ENCODE measurements at regions not wholly inside any gene's neighbourhood (a gene's known extent, or its start where the extent isn't known, plus 50 kb on each side); places are given as distances from the start of the nearest gene placed in this dataset.

DNA sequence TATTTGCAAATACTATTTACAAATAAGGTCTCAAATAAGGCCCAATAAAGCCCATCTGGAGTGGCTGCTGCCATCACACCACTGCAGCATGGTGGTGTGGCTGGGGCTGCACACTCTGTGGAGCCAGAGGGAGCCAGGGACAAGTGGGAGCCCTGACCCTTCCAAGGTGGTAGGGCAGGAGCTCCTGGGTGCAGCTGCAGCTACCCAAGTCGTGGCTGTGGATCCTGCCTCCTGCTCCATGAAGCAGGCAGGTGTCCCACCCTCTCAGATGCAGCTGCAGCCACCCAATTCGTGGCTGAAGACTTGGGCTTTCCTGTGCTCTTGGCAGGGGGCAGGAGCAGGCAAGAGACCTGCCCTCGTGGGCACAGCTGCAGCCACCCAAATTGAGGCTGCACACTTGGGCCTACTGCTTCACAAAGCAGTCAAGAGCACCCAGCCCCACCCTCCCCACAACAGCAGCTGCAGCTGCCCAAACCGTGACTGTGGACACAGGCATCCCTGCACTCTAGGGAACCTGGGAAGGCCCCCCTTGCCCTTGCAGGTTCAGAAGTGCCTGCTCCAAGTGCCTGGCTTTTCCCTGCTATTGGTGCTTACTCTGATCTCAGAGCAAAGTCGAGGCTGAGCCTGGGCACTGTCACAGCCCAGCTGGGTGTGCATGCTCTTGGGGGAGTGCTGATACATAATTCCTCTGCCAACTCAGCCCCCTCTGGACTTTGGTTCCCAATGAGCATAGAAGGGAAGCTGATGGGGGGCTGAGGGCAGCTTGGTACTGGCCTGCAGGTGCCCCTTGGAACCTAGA lies 614.8 kb downstream of the PCDH18 start:
- DNase-seq = no peak

DNA sequence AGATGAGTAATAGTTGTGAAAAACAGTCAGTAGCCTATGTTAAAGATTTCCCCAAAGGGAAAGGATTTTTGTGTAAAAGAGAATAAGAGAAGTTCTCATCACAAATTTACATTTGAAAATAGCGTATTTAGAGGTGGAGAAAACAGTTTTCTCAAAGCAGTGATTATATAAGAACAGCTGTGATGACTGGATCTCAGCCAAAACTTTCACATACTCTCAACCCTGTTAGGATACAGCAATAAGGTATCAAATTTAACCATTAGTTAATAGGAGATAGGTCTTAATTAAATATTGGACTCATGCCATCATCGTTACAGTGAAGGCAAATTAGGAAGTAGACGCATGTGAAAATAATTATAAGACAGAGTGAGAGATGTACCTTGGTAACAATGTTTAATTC lies 622.7 kb downstream of the PCDH18 start:
- DNase-seq = no peak

DNA sequence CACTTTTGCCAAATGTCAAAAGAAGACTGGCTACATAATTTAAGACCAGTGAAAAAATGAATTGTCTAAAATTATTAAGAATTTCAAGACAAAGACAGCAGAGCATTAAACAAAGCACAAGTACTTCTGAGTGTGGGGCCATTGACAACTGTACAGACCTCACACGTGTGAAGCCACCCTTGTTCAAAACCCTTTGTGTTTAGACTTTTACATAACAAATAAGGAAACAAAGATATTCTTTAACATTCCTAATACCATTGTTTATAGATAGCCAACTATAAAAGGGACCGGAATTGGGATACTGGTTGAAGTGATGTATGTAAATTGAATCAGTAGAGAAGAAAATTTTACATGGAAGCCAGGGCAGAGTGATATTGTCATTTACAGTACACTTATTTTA lies 624.2 kb downstream of the PCDH18 start:
- DNase-seq = no peak

DNA sequence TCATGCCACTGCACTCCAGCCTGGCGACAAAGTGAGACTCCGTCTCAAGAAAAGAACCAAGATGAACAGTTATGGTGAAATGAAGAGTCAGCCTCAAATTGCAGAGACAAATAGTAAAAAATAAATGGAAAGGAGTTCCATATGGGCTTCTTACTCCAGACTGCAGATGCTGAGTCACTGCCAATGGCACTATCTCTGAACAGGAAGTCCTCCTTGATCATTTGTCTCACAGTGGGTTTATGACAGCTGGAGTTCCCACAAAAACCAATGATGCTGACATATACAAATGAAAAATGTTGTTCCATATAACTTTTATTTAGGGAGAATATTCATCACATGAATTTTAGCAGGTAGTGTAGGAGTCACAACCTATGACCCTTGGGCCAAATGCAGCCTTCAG lies 631.6 kb downstream of the PCDH18 start:
- no peak for DNase-seq

DNA sequence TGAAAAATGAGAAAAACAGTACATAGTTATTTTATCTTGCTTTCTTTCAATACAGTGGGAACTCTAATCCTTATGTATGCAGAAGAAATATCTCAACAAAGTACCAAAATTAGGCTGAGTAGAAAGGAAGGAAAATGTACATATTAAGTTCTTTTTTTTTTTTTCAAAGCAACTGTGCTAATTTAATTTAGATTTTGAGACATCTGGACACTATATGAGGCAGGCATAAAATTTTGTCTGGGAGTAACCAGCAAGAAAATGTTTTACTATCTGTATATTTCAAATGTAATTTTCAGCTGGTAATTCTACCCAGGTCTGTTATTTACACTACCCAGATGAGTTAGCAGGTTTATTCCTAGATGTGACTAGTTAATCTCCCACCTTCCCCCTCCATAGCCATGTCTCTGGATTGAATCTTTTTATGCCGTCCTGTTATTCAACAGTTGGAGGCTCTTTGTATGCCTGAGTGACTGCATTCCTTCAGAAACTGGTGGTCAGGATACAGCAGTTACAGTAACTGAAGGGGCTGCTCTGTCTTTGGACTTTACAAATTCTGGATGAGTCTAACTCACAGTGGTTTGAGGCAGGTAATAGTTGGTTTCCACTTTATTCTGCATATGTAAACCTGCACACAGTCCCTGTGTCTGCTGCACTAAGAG lies 633.6 kb downstream of the PCDH18 start:
- DNase-seq = no peak

DNA sequence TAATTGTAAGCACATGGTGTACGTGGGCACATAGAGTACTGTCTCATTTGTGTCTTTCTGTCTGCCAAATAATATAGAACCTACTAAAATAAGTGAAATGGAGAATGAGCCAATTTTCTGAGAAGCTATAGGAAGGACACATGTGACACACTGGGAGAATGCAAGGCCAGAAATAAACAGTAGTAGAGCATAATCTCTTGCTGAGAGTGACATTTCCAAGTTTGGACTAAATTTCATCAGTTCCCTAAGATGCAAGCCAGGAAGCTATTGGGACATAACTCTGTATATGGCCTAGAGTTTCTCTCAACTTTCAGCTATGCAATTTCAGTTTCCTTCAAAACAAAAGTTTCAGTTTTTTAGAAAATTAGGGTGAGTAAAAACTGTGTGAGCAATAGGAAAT lies 638.7 kb downstream of the PCDH18 start:
- DNase-seq = no peak

DNA sequence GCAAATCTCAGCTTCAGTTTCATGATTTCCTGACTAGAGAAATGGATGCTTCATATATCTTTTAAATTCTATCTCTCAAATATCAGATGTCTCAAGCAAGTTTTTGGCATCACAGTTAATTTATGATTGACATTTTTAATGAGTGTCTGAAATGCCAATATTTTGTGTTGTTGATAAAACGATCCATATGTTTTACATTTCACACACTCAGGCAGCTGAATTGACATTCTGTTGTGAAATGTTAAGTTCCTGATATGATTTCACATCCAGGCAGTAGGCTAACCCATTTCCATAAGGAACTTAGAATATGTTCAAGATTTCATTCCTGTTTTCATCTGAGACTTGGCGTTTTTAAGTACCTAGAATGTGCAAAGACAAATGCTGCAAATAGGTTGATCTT lies 650.6 kb downstream of the PCDH18 start:
- no peak for DNase-seq

DNA sequence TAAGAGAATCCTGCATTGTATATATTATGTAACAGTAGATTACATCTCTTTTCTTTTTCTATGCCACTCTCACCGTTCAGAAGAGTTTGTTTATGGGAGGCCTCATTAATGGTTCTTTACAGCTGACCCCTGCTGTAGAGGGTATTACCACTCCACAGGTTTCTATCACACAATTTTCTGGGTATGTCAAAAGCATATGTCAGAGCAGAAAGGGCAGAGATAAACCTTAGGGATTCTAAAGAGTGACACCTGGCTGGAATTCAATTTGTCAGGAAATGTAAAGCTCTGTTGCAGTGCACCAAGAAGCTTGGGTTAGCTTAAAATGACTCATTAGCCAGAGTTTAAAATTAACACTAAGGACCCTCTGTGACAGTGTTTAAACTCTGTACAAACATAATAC lies 658.7 kb downstream of the PCDH18 start:
- DNase-seq = no peak

DNA sequence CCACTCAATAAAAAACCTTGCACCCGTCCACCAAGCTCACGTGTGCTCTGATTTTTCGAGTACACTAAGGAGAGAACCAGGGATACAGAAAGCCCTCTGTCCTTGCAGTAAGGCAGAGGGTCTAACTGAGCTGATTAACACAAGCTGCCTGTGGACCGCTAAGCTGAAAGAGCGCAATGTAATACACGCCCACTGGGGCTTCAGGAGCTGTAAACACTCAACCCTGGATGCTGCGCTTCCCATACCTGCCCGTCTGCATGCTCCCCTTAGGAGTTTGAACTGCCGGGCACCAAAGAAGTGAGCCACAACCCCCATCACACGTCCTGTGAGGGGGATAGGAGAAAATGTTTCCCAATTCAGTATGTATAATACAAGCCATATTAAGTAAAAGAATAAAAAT lies 664.8 kb downstream of the PCDH18 start:
- no peak for DNase-seq

DNA sequence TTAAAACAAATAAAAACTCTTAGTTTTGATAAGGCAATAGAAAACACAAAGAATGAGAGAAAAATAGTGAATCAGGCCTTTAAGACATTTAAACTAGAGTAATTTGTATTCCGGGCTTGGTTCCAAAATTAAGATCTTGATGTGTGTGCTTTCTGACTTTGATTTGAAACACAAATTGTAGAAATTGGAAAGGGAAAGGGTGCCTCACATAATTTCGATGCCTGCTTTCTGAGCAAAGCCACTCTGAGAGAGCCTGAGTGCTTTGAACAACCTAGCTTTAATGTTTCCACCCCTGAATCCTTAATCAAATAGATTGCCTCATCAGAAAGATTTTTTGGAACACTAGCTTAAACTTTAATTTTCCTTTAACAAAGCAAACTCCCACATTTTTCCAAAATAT lies 666.8 kb downstream of the PCDH18 start:
- DNase-seq = no peak

DNA sequence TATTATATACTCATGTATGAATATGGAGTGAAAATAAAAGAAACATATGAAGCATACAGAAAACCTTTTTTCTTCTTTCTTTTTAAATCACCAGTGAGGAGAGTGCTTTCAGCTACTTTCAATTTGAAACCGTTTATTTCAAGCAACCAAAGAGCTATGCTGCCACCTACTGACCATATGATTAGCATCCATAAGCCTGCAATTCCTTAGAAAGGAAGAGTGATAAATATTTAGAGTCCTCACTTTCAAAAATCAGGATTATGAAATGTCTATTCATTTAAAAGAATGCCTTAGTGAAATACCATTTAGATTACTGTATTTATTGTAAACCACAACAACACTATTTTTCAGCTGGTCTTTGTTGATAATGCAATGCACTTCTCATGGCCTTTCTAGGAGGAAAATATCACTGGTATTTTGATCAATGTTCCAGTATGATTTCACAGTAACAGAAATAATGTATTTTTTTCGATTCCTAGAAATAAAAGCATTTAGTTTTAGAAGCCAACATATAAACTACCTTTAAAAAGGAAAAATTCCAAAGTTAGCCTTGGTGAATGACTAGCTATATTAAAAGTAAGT lies 667.6 kb downstream of the PCDH18 start:
- DNase-seq = peak; percentile 14 to 70

DNA sequence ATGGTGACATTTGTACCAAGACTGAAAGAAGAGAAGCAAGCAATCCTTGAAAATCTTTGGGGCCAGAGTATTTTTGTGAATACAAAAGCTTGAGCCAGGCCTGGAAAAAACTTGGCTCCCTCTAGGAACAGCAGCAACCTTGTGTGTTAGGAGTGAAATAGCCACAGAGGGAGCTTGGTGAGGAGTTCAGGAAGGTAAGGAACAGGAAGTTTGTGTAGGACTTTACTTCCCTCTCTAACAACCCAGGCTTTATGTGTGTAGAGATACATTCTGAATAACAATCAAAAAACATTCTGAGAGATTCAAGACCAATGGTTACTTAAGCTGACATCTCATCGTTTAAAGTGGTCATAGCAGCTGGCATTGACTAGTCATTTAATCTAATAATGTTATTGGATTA lies 668.5 kb downstream of the PCDH18 start:
- no peak for DNase-seq

DNA sequence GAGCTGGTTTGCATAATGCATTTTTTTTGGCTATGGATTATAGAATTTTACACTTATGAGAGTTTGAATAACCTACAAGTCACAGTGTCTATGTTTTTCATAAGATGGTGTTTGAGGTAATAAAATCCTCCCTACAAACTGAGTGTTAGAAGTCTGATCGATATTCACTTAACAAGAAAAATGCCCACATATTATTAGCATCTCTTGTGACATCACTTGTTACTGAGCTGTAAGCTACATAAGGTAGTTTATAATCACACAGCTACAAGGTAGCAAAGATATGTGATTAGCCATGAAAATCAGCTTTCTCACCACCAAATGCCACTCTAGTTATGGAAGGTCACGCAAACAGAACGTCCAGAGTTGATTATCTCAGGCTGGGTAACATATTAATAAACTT lies 669.6 kb downstream of the PCDH18 start:
- DNase-seq = no peak

DNA sequence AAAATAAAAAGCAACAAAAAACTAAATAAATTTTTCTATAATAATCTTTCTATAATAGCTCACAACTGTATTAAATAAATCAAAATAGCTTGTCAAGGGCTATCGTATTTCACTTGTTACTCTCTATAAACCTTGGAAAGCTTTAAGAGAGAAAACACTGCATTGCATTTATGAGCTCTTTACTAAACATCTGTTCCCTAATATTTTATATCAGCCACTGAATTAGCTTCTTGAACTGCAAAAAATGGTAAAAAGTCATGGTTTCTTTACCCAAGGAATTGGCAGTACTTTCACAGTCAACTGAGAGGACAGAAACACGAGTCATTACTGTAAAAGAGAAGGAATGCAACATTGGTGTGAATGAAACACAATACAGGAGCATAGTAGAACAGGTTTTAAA lies 671.2 kb downstream of the PCDH18 start:
- no peak for DNase-seq

DNA sequence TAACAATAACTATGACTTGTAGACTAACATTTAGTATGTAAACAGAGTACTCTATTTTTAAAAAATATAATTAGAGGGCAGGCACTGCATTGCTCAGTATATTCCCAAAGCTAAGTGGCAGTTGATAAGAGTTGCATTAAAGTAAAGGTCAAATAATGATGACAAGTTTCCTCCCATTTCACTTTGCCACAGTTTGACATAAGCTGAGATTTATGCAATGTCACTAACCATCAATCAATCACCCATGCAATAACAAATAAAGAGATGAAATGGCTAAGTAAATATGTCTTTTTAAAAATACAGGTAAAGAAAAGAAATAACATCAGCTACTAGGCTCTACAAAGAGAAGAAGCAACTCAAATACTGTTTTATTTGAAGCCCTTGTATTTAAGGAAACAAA lies 673.4 kb downstream of the PCDH18 start:
- DNase-seq = no peak

DNA sequence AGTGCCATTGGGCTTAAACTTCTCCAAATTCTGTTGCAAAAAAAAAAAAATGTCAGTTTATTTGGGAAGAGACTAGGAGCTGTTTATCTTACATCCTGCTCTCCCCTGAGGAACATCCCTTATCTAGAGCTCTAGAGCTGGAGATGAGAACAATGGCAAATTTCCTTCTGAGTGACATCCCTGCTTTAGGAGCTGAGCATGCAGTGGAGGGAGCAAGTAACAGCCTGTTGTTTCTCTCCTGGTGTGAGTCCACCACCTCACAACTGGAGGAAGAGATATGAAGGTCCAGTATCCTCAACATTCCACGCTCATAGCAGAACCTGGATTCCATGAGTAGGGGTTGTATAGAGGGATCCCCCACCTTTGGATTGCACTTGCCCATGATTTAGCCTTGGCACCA lies 676.4 kb downstream of the PCDH18 start:
- DNase-seq = no peak

DNA sequence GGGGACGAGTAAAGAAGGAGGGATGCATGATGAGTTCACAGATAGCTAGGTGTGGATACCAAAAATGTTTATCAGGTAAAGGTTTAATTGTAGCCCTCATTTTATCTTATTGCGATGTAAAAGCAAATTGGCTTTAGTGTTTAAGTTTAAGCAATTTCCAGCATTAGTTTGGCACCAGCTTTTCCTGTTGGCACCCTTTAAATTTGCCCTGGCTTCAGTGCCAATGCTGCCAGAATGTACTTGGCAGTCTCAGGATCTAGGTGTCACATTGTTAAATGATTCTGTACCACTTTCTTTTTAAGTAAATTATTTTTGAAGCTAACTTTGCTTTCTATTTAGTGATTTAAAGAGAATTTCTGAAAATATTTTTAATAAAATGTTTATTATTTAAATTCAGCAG lies 681.8 kb downstream of the PCDH18 start:
- DNase-seq = no peak

DNA sequence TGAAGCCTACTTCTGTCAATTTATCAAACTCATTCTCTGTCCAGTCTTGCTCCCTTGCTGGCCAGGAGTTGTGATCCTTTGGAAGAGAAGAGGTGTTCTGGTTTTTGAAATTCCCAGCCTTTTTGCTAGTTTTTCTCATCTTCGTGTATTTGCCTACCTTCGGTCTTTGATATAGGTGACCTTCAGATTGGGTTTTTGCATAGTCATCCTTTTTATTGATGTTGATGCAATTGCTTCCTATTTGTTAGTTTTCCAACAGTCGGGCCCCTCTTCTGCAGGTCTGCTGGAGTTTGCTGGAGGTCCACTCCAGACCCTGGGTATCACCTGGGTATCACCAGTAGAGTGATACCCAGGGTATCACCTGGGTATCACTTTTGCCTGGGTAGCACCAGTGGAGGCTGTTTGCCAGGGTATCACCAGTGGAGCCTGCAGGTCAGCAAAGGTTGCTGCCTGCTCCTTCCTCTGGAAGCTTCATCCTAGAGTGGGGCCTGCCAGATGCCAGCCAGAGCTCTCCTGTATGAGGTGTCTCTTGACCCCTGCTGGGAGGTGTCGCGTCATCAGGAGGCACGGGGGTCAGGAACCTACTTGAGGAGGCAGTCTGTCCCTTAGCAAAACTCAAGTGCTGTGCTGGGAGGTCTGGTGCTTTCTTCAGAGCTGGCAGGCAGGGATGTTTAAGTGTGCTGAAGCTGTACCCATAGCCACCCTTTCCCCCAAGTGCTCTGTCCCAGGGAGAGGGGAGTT lies 684.2 kb downstream of the PCDH18 start:
- DNase-seq = no peak

DNA sequence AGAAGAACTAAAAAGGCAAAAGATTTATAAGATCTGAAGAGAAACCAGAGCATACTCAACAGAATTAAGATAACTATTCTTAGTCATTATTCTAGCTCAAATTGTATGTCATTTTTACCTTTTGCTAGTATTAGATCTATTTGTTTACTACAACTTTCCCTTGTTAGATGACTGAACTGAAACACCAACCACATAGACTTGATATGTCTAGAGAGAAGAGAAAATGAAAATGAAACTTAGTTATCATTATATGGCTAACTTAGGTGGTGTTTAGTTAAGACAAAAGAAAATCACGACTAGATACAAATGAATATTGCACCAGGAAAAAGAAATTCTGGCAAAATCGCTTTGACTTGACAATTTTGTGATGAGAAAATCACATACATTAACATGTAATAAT lies 690.8 kb downstream of the PCDH18 start:
- DNase-seq = no peak

DNA sequence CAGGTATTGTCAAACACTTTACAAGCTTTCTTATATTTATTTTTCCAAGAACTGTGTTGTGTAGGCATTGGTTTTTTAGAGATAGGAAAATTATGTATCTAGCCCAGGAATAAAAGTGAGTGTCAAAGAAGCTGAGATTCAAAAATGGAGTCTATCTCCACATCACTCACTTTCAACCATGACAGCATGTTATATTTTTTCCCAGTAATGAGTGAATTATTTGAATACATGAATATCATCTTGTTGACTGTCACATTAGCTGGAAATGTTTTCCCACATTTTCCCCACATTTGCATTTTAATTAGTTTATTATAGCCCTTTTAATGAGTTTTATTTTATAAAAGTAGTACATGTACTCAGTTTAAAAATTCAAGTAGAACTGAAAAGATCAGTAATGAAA lies 693.7 kb downstream of the PCDH18 start:
- no peak for DNase-seq

DNA sequence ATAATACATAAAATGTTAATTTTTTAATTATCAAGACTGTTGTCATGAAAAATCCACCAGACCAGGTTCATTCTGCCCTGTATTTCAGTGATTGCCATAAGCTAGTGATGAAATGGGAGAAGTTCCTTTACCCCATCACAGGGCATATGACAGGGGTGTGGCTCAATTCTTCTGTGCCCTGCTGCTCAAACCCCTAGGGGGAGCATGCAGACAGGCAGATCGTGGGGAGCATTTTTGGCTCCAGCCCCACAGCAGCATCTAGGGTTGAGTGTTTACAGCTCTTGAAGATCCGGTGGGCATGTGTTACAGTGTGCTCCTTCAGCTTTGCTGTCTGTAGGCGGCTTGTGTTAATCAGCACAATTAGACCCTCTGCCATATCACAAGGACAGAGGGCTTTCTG lies 700.7 kb downstream of the PCDH18 start:
- no peak for DNase-seq

DNA sequence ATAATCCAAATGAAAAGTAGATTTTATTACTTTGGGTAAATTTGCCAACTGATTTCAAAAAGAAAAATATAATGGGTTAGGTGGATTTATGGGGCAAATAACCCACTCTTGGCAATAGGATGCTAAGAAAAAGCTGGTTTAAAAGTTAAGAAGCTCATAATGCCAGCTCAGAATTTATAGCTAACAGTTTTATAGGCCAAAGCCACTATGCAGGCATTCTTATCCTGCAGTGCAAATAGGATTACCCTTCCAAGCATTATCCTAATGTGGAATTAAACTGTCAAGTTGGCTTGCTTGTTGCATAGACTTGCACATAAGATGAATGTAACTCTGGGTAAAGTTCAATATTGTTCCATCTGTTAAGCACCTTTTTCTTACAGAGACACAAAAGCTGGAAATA lies 703.0 kb downstream of the PCDH18 start:
- DNase-seq = no peak

DNA sequence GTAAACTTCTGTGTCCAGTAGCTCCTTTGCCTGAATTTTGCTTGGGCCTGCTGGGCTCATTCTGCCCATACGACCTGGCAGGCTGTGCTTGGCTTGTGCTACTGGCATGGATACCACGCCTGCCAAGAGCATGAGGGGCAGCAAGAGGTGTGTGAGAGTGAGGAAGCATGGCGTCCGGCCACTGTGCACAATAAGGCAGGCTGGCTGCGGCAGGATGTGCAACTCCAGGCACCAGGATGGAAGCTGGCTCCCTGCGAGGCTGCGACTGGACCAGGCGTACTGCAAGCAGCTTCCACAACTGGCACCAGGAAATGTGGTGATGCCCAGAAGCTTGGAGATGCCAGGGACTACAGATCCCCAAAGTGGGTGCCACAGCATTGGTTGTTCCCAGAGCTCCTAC lies 709.3 kb downstream of the PCDH18 start:
- DNase-seq = no peak

DNA sequence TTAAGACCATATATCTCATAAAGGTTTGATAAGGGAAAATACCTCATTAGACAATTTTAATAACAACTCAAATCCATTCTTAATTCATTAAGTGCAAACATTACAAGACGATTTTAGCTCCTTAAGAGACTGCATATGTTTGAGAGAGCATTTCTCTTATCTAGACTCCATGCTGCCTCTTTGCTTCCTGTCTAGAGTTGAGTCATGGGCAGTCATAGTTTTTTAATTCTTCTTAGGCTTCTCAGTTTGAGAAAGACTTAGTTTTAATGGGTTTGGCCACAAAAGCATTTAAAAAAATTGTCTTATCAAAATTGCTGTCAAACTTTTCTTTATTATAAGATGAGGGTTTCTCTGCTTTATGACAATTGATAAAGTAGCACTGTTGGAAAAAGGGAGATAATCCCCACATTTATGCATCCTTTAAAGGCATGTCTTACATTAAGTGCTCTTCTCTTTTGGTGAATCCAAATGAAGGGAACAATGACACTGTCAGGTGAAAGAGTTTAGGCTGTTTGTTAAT lies 713.4 kb downstream of the PCDH18 start:
- DNase-seq = no peak
